RWPE1 (cell line): ENCODE measurements at regions not wholly inside any gene's neighbourhood (a gene's known extent, or its start where the extent isn't known, plus 50 kb on each side); places are given as distances from the start of the nearest gene placed in this dataset.
A peak's percentile ranks its signal among the peaks of the same experiment; 100 is the strongest.

Experiments used
- CTCF ChIA-PET: fragments of 350-600 bp; sonication (Branson Sonifier 250); formaldehyde crosslinking; extraction: SDS; loops from one replicate; lab custom pipeline; 2021; lab: Yijun Ruan, JAX
- POLR2A ChIA-PET: fragments of 400-600 bp; formaldehyde crosslinking; extraction: SDS; loops from one replicate; lab custom pipeline; 2020; ENCODE audit warnings: antibody characterized with exemption; ENCODE audit not compliant: low non-redundant PET; lab: Yijun Ruan, JAX
- DNase-seq: peaks from one replicate; pipeline ENCODE4 v3.0.0; 2012; ENCODE audit warnings: low spot score
- H3K27ac ChIP-seq: fragments of 450-650 bp; 2 replicates; pipeline ENCODE4 v1.5.1; 2017
- CTCF ChIP-seq: fragments of 450-650 bp; conservative IDR thresholded peaks from 2 replicates; pipeline ENCODE4 v1.5.1; 2017; ENCODE audit warnings: low read depth, mild to moderate bottlenecking

DNA sequence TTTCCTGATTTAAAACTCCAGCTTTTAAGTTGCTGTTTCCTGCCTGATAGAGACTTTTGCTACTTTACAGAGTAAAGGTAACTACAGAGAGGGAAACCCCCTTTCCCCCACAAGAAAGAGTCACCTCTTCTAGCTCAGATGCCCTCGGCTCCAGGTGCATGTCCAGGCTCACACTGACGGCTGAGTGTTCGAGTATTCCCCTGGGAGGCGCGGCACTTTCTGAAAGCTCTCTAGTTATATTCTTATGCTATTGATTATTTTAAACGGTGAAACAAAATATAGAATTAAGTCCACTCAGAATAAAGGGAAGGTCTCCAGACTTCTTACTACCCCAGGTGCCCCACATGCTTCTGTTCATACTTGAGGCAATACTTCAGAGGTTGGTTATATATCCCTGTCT, 160.3 kb upstream of the FMN2 start:
- CTCF ChIA-PET: interaction anchor here (0.8 kb wide), 1 partner anchor 1742 kb away, joined by 3 read pairs; no protein-coding TSS in a partner anchor
- no peak for DNase-seq
- no peak for TF ChIP-seq CTCF
- H3K27ac ChIP-seq: no peak overlapping the region
- POLR2A ChIA-PET: no interaction called here

GRCh38 chr1:239939602-239940001, 152.1 kb upstream of the FMN2 start:
- ChIA-PET POLR2A (no interaction called here), CTCF (interaction anchor here (0.6 to 0.9 kb wide), 2 partner anchors 12 to 534 kb away, joined by 3 read pairs; no protein-coding TSS in a partner anchor)
- TF ChIP-seq CTCF: no peak
- no peak overlapping the region for H3K27ac ChIP-seq
- DNase-seq: no peak

DNA sequence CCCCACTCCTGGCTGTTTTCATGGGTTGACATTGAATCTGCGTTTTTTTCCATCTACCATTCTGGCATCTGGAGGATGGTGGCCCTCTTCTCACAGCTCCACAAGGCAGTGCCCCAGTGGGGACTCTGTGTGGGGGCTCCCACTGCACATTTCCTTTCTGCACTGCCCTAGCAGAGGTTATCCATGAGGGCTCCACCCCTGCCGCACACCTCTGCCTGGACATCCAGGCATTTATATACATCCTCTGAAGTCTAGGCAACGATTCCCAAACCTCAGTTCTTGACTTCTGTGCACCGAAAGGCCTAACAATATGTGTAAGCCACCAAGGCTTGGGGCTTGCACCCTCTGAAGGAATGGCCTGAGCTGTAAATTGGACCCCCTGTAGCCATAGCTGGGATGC, 147.9 kb upstream of the FMN2 start:
- TF ChIP-seq CTCF: no peak
- POLR2A ChIA-PET: no interaction called here
- CTCF ChIA-PET: no interaction called here
- no peak for DNase-seq
- H3K27ac ChIP-seq: no peak overlapping the region

GRCh38 chr1:239944666-239945065, 147.0 kb upstream of the FMN2 start:
- ChIA-PET CTCF (no interaction called here), POLR2A (no interaction called here)
- no peak overlapping the region for H3K27ac ChIP-seq
- no peak for TF ChIP-seq CTCF
- no peak for DNase-seq

DNA sequence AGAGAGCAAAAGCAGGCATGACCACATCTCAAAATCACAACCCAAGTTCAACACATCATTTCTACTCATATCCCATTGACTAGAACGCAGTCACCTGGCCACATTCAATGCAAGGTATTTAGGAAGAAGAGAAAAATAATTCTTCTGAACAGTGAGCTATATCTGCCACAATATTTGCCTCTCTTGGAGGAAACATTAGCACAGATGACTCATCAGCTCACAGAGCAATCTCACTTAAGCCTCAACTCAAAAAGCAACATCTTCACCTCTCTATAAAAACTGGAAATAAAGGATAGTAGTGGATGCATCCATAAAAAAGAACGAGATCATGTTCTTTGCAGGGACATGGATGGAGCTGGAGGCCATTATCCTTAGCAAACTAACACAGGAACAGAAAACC, 143.9 kb upstream of the FMN2 start:
- ChIA-PET CTCF (interaction anchor here (1.0 kb wide), 1 partner anchor 28 kb away, joined by 4 read pairs; no protein-coding TSS in a partner anchor), POLR2A (no interaction called here)
- no peak for TF ChIP-seq CTCF

GRCh38 chr1:239951511-239952140, 140.1 kb upstream of the FMN2 start:
- CTCF ChIA-PET: interaction anchor here (0.5 to 1.5 kb wide), 17 partner anchors 9 to 1945 kb away, joined by 3 to 7 read pairs (median 4); no protein-coding TSS in a partner anchor
- DNase-seq: peak; percentile 59
- POLR2A ChIA-PET: no interaction called here
- TF ChIP-seq CTCF: peak; percentile 79
- no peak overlapping the region for H3K27ac ChIP-seq

More for the DNA sequence above, 143.9 kb upstream of the FMN2 start:
- no peak for DNase-seq
- no peak overlapping the region for H3K27ac ChIP-seq
